Gastrocnemius medialis (tissue), 4 donors: ENCODE measurements at regions not wholly inside any gene's neighbourhood (a gene's known extent, or its start where the extent isn't known, plus 50 kb on each side); places are given as distances from the start of the nearest gene placed in this dataset.

Experiments
- ATAC-seq, 2 donors: fragments of 150-250 bp; one replicate each; pipeline ENCODE4 v1.9.1; 2016
- DNase-seq, 2 donors: peaks; one replicate each; pipeline ENCODE4 v3.0.0-alpha.2; 2019
- H3K27ac ChIP-seq, 4 donors: fragments of 200-600 bp; sonication (generic); 1 replicate in 1 of 4; 2 replicates in 3 of 4; pipeline ENCODE4 v1.5.1; 2016 to 2018; ENCODE audit warnings: mild to moderate bottlenecking in 2 of 4, moderate library complexity in 1 of 4
- H3K27me3 ChIP-seq, 3 donors: fragments of 200-600 bp; sonication (generic) in 2 of 3; 1 replicate in 1 of 3; 2 replicates in 2 of 3; pipeline versions ENCODE4 v1.5.1 to v1.6.0; 2016 to 2019; ENCODE audit warnings: mild to moderate bottlenecking in 1 of 3, moderate library complexity in 1 of 3
- H3K36me3 ChIP-seq, 2 donors: fragments of 200-600 bp; sonication (generic) in 1 of 2; one replicate each; pipeline ENCODE4 v1.5.1; 2017 to 2018
- H3K4me1 ChIP-seq, 2 donors: fragments of 200-600 bp; sonication (generic) in 1 of 2; one replicate each; pipeline ENCODE4 v1.5.1; 2016 to 2017; ENCODE audit warnings: mild to moderate bottlenecking in 2 of 2
- H3K4me3 ChIP-seq, 4 donors: fragments of 200-600 bp; sonication (generic) in 3 of 4; 1 replicate in 1 of 4; 2 replicates in 3 of 4; pipeline ENCODE4 v1.5.1; 2016 to 2019; ENCODE audit warnings: mild to moderate bottlenecking in 2 of 4
- H3K9me3 ChIP-seq, 3 donors: fragments of 200-600 bp; sonication (generic) in 2 of 3; 1 replicate in 1 of 3; 2 replicates in 2 of 3; pipeline ENCODE4 v1.5.1; 2016 to 2019
- POLR2A ChIP-seq, 2 donors: fragments of 450-650 bp; IDR thresholded peaks; one replicate each; pipeline ENCODE4 v1.6.1; 2017; ENCODE audit warnings: antibody characterized with exemption in 2 of 2, mild to moderate bottlenecking in 2 of 2, moderate library complexity in 2 of 2
- in situ Hi-C, 4 donors: fragments of 200-750 bp; cut with MboI; loops; one replicate each; pipeline versions ENCODE4 v1.15.0 to v1.8.0; 2017; ENCODE audit warnings: low sequenced_read_pairs in 4 of 4
- intact Hi-C: fragments of 100-400 bp; cut with DNase I; formaldehyde crosslinking; loops from one replicate; pipeline ENCODE4 v1.15.1; 2023; ENCODE audit warnings: low total_unique reads
- TF ChIP-seq, protein P1 (sequence below), 5 experiments: fragments of 450-650 bp in 3 of 5; fragments of 200-600 bp in 2 of 5; sonication (generic) in 2 of 5; IDR thresholded peaks in 4 of 5; conservative IDR thresholded peaks in 1 of 5; 1 replicate in 4 of 5; 2 replicates in 1 of 5; pipeline ENCODE4 v1.5.1; 2016 to 2019; ENCODE audit warnings: antibody characterized with exemption in 5 of 5, mild to moderate bottlenecking in 3 of 5, moderate library complexity in 3 of 5

GRCh38 chr15:62900071-62900802, 142.3 kb upstream of the TPM1 start:
- intact Hi-C loops = loop anchor here (5.0 kb wide), 2 partner anchors 42 to 57 kb away; no protein-coding TSS in a partner anchor
- in situ Hi-C loops = no loop called here
- peak; percentile 44 to 71 for ATAC-seq

GRCh38 chr15:62901087-62901486, 141.5 kb upstream of the TPM1 start:
- no peaks in the 10 kb centered on the region for H3K36me3 ChIP-seq
- H3K4me1 ChIP-seq = peaks cover 44 to 55% of the 10 kb centered on the region in 2 donors
- DNase-seq = peak; percentile 27 to 59
- H3K27ac ChIP-seq = peak overlapping the region; percentile 8 to 83 (median 64)
- in situ Hi-C loops = no loop called here
- peak; percentile 40 to 72 for ATAC-seq
- H3K9me3 ChIP-seq = no peaks in the 10 kb centered on the region
- intact Hi-C loops = loop anchor here (5.0 kb wide), 2 partner anchors 41 to 56 kb away; no protein-coding TSS in a partner anchor
- no peaks in the 10 kb centered on the region for H3K27me3 ChIP-seq
- no peak for TF ChIP-seq POLR2A (IDR thresholded peaks at IDR 0.05)
- TF ChIP-seq, protein P1, sequence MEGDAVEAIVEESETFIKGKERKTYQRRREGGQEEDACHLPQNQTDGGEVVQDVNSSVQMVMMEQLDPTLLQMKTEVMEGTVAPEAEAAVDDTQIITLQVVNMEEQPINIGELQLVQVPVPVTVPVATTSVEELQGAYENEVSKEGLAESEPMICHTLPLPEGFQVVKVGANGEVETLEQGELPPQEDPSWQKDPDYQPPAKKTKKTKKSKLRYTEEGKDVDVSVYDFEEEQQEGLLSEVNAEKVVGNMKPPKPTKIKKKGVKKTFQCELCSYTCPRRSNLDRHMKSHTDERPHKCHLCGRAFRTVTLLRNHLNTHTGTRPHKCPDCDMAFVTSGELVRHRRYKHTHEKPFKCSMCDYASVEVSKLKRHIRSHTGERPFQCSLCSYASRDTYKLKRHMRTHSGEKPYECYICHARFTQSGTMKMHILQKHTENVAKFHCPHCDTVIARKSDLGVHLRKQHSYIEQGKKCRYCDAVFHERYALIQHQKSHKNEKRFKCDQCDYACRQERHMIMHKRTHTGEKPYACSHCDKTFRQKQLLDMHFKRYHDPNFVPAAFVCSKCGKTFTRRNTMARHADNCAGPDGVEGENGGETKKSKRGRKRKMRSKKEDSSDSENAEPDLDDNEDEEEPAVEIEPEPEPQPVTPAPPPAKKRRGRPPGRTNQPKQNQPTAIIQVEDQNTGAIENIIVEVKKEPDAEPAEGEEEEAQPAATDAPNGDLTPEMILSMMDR (IDR thresholded peaks at IDR 0.05 in 4 of 5, conservative IDR thresholded peaks at IDR 0.05 in 1 of 5) = no peak
- no peak overlapping the region for H3K4me3 ChIP-seq

More at GRCh38 chr15:62900071-62900802, 142.3 kb upstream of the TPM1 start:
- Histone ChIP-seq H3K36me3 (no peaks in the 10 kb centered on the region), H3K4me1 (peaks cover 51 to 63% of the 10 kb centered on the region in 2 donors), H3K4me3 (no peak overlapping the region), H3K27me3 (no peaks in the 10 kb centered on the region), H3K9me3 (no peaks in the 10 kb centered on the region), H3K27ac (peak overlapping the region; percentile 8 to 83 (median 64))
- no peak for DNase-seq
- TF ChIP-seq, protein P1 (IDR thresholded peaks at IDR 0.05 in 4 of 5, conservative IDR thresholded peaks at IDR 0.05 in 1 of 5) = no peak
- TF ChIP-seq POLR2A (IDR thresholded peaks at IDR 0.05) = no peak

DNA sequence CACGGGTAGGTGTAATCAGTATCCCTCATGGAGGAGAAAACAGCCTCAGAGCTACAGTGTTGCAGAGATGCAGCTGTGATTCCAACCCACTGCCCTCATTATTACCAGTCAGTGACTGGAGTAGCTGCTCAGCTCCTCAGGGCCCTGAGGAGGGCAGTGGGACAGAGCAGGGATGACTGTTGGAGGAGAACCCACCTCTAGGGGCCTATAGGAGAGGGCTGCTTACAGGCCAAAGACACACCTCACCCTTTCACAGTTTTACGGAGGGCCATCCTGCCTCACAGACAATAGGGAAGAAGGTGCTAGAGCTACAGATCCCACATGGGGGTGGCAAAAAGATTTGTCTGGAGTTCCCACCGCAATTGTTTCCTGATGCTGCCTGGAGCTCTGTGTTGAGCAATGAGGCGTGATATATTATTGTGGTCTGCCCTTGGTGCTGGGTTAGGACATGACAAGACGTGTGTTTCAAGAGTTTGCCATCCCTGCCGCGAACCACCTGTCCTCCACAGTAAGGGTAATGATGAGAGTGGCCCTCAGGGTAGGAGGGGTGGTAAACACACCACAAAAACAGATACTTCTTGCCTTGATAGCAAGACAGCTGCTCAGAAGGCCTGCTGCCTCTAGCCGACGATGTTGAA, 140.5 kb upstream of the TPM1 start:
- no peak for TF ChIP-seq POLR2A (IDR thresholded peaks at IDR 0.05)
- TF ChIP-seq, protein P1 (IDR thresholded peaks at IDR 0.05 in 4 of 5, conservative IDR thresholded peaks at IDR 0.05 in 1 of 5) = no peak
- Histone ChIP-seq H3K9me3 (no peaks in the 10 kb centered on the region), H3K4me3 (no peak overlapping the region), H3K27me3 (no peaks in the 10 kb centered on the region), H3K36me3 (no peaks in the 10 kb centered on the region), H3K4me1 (peaks cover 36 to 46% of the 10 kb centered on the region in 2 donors), H3K27ac (peak overlapping the region in 2 of 4 donors; percentile 79 to 83)
- in situ Hi-C loops = no loop called here
- intact Hi-C loops = loop anchor here (5.0 kb wide), 2 partner anchors 40 to 55 kb away; no protein-coding TSS in a partner anchor
- no peak for ATAC-seq
- DNase-seq = no peak

- peaks cover 28 to 39% of the 10 kb centered on the region in 2 donors for H3K4me1 ChIP-seq
- in situ Hi-C loops = no loop called here
- intact Hi-C loops = loop anchor here (5.0 kb wide), 2 partner anchors 39 to 54 kb away; no protein-coding TSS in a partner anchor
These were observed 139.7 kb upstream of the TPM1 start for GRCh38 chr15:62902821-62903220.

More at GRCh38 chr15:62902821-62903220, 139.7 kb upstream of the TPM1 start:
- ATAC-seq = no peak
- DNase-seq = no peak
- Histone ChIP-seq H3K27ac (no peak overlapping the region), H3K9me3 (no peaks in the 10 kb centered on the region), H3K36me3 (no peaks in the 10 kb centered on the region), H3K4me3 (no peak overlapping the region), H3K27me3 (no peaks in the 10 kb centered on the region)
- TF ChIP-seq, protein P1 (IDR thresholded peaks at IDR 0.05 in 4 of 5, conservative IDR thresholded peaks at IDR 0.05 in 1 of 5) = no peak
- TF ChIP-seq POLR2A (IDR thresholded peaks at IDR 0.05) = no peak
